C4-2B (cell line): ENCODE measurements at regions not wholly inside any gene's neighbourhood (a gene's known extent, or its start where the extent isn't known, plus 50 kb on each side); places are given as distances from the start of the nearest gene placed in this dataset.

Source experiments
- ZFX ChIP-seq: fragments of 450-650 bp; IDR thresholded peaks from 2 replicates; pipeline ENCODE4 v1.6.1; 2017
- TF ChIP-seq, protein P1 (sequence below): fragments of 450-650 bp; conservative IDR thresholded peaks from 2 replicates; pipeline ENCODE4 v1.5.1; 2017; ENCODE audit warnings: mild to moderate bottlenecking

- TF ChIP-seq, protein P1, sequence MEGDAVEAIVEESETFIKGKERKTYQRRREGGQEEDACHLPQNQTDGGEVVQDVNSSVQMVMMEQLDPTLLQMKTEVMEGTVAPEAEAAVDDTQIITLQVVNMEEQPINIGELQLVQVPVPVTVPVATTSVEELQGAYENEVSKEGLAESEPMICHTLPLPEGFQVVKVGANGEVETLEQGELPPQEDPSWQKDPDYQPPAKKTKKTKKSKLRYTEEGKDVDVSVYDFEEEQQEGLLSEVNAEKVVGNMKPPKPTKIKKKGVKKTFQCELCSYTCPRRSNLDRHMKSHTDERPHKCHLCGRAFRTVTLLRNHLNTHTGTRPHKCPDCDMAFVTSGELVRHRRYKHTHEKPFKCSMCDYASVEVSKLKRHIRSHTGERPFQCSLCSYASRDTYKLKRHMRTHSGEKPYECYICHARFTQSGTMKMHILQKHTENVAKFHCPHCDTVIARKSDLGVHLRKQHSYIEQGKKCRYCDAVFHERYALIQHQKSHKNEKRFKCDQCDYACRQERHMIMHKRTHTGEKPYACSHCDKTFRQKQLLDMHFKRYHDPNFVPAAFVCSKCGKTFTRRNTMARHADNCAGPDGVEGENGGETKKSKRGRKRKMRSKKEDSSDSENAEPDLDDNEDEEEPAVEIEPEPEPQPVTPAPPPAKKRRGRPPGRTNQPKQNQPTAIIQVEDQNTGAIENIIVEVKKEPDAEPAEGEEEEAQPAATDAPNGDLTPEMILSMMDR, result no peak
- no peak for TF ChIP-seq ZFX
Measured at GRCh38 chr2:204268971-204269370, 276.3 kb upstream of the PARD3B start.
